ACC112 (cell line): ENCODE measurements at regions not wholly inside any gene's neighbourhood (a gene's known extent, or its start where the extent isn't known, plus 50 kb on each side); places are given as distances from the start of the nearest gene placed in this dataset.
A peak's percentile ranks its signal among the peaks of the same experiment; 100 is the strongest.
"Not testable (repeated sequence)": the region's sequence is repeated elsewhere in the genome, so short reads cannot be mapped to it uniquely, and the experiment has no call there.

Source experiments
- H2AFZ ChIP-seq: fragments of 200-600 bp; sonication (generic); one replicate; pipeline ENCODE4 v1.6.0; 2017; ENCODE audit warnings: antibody characterized with exemption, low read length; ENCODE audit not compliant: unreplicated experiment
- H3K27ac ChIP-seq: fragments of 200-600 bp; sonication (generic); 2 replicates; pipeline ENCODE4 v1.5.1; 2014; ENCODE audit warnings: low read depth, mild to moderate bottlenecking, antibody characterized with exemption, low read length, moderate library complexity
- H3K27me3 ChIP-seq: fragments of 200-600 bp; sonication (generic); 2 replicates; pipeline ENCODE4 v1.6.1; 2014; ENCODE audit warnings: mild to moderate bottlenecking, antibody characterized with exemption, low read length, moderate library complexity, mixed read lengths; ENCODE audit not compliant: insufficient read depth
- H3K36me3 ChIP-seq: fragments of 200-600 bp; sonication (generic); 2 replicates; pipeline ENCODE4 v1.6.1; 2016; ENCODE audit warnings: mild to moderate bottlenecking, antibody characterized with exemption, low read length, moderate library complexity, mixed read lengths; ENCODE audit not compliant: insufficient read depth
- H3K4me1 ChIP-seq: fragments of 200-600 bp; sonication (generic); one replicate; pipeline ENCODE4 v1.6.1; 2016; ENCODE audit warnings: low read length, mixed read lengths; ENCODE audit not compliant: insufficient read depth, unreplicated experiment, control insufficient read depth
- H3K4me3 ChIP-seq: fragments of 200-600 bp; sonication (generic); 2 replicates; pipeline ENCODE4 v1.5.1; 2014; ENCODE audit warnings: mild to moderate bottlenecking, low read depth, low read length
- H3K79me2 ChIP-seq: fragments of 200-600 bp; sonication (generic); one replicate; pipeline ENCODE4 v1.6.0; 2016; ENCODE audit warnings: low read length; ENCODE audit not compliant: control insufficient read depth, unreplicated experiment, insufficient read depth

- H3K27ac ChIP-seq, result no peak overlapping the region
- no peaks in the 10 kb centered on the region for H3K27me3 ChIP-seq
- H3K4me3 ChIP-seq, result no peak overlapping the region
- H3K36me3 ChIP-seq, result no peaks in the 10 kb centered on the region
- no peaks in the 10 kb centered on the region for H3K4me1 ChIP-seq
- no peaks in the 10 kb centered on the region for H3K79me2 ChIP-seq
- no peak overlapping the region for H2AFZ ChIP-seq
Observed at GRCh38 chr13:37510441-37510840, 88.1 kb downstream of the POSTN start.

GRCh38 chr13:37505531-37505930 is 93.0 kb downstream of the POSTN start:
- Histone ChIP-seq H3K4me1 (no peaks in the 10 kb centered on the region), H2AFZ (no peak overlapping the region), H3K4me3 (no peak overlapping the region), H3K79me2 (no peaks in the 10 kb centered on the region), H3K27me3 (no peaks in the 10 kb centered on the region), H3K27ac (no peak overlapping the region), H3K36me3 (no peaks in the 10 kb centered on the region)

DNA sequence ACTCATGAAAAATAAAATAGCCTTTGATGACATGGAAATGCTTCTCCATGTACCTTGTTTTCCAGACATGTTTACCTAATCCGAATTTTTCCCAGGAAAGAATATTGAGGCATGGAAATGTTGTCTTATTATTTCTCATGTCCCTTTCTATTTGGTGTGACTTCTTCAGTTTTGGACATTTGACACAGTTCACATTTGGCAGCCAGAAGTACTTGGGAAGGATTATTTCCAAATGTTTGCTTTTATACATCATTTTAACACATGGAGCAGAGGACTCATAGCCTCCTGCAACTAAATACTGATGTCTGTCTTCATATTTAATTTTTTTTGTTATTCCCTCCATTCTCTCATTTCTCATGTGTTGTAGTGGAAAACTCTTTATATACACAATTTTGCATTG is 94.3 kb downstream of the POSTN start:
- H2AFZ ChIP-seq, result no peak overlapping the region
- no peaks in the 10 kb centered on the region for H3K27me3 ChIP-seq
- H3K79me2 ChIP-seq, result no peaks in the 10 kb centered on the region
- no peak overlapping the region for H3K27ac ChIP-seq
- H3K36me3 ChIP-seq, result no peaks in the 10 kb centered on the region
- no peak overlapping the region for H3K4me3 ChIP-seq
- no peaks in the 10 kb centered on the region for H3K4me1 ChIP-seq

DNA sequence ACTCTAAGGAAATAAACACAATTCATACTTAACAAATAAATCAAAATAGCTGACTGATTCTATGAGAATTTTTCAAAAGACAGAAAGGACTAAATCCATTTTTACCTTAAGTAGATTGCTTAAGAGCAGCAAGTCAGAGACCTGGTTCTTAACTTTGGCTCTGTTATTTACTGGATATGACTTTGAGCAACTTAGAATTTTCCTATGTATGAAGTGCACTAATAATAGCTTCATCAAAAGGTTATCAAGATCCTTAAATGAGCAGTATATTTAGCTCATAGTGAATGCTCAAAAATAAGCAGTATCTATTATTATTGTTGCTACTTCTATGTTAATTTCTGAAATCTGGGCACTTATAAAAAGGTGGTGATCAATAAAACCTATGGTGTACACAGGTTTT is 95.3 kb downstream of the POSTN start:
- H3K4me1 ChIP-seq, result no peaks in the 10 kb centered on the region
- no peaks in the 10 kb centered on the region for H3K27me3 ChIP-seq
- H3K27ac ChIP-seq, result no peak overlapping the region
- H3K36me3 ChIP-seq, result no peaks in the 10 kb centered on the region
- H3K79me2 ChIP-seq, result no peaks in the 10 kb centered on the region
- H2AFZ ChIP-seq, result no peak overlapping the region
- no peak overlapping the region for H3K4me3 ChIP-seq

DNA sequence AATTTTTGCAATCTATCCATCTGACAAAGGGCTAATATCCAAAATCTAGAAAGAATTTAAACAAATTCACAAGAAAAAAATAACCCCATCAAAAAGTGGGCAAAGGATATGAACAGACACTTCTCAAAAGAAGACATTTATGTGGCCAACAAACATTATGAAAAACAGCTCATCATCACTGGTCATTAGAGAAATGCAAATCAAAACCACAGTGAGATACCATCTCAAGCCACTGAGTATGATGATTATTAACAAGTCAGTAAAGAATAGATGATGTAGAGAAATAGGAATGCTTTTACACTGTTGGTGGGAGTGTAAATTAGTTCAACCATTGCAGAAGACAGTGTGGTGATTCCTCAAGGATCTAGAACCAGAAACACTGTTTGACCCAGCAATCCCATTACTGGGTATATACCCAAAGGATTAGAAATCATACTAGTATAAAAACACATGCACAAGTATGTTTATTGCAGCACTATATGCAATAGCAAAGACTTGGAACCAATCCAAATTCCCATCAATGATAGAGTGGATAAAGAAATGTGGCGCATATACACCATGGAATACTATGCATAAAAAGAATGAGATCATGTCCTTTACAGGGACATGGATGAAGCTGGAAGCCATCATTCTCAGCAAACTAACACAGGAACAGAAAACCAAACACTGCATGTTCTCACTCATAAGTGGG is 96.1 kb downstream of the POSTN start:
- H3K36me3 ChIP-seq, H3K4me1 ChIP-seq, H3K27ac ChIP-seq, H3K4me3 ChIP-seq, H3K79me2 ChIP-seq, H2AFZ ChIP-seq, H3K27me3 ChIP-seq: not testable (repeated sequence)

DNA sequence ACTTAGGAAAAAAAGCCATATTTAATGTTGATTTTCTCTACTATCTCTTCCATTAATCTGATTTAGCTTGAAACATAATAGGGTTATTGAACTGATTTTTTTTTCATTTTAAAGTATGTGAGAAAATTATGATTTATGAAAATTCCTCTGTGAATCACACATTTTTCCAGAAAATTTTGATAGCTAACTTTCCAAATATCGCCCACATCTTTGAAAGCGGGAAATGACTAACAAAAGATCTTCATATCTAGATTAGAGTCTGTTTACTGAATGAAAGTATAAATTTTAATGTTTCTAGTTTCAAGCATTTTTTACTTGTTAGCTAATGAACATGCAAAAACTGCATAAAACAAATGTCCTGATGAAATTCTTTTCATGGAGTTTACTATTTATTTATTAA is 97.4 kb downstream of the POSTN start:
- Histone ChIP-seq H3K27ac (no peak overlapping the region; the same call in 1 of the 2 replicates), H3K27me3 (no peaks in the 10 kb centered on the region), H3K4me3 (no peak overlapping the region), H3K36me3 (no peaks in the 10 kb centered on the region), H2AFZ (no peak overlapping the region), H3K4me1 (no peaks in the 10 kb centered on the region), H3K79me2 (no peaks in the 10 kb centered on the region)

- H3K27me3 ChIP-seq, result no peaks in the 10 kb centered on the region
- no peaks in the 10 kb centered on the region for H3K36me3 ChIP-seq
- H3K4me1 ChIP-seq, result peaks cover 22% of the 10 kb centered on the region
- H3K79me2 ChIP-seq, result no peaks in the 10 kb centered on the region
- no peak overlapping the region for H3K4me3 ChIP-seq
- no peak overlapping the region for H2AFZ ChIP-seq
- H3K27ac ChIP-seq, result peak overlapping the region; percentile 8; the same call in 1 of the 2 replicates
Observed at GRCh38 chr13:37495046-37495445, 103.5 kb downstream of the POSTN start.

DNA sequence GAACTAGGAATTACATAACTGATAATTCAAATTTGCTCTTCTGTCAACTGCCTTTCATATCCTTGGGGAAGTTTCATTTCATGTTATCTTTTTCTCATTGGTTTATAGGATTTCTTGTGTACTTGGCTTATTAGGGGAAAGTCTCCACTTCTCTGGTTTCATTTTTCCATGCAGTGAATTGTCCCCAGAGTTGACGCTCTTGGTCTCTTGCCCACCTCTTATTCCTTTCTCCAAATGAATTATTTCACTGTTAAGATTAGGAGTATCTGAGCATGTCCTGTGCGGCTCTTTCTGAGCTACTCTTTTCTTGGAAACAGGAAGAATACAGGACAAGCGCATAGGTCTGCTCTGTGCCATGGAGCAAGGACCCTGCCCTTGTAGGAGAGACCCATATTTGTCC is 104.8 kb downstream of the POSTN start:
- Histone ChIP-seq H3K4me1 (peaks cover 22% of the 10 kb centered on the region), H3K4me3 (no peak overlapping the region), H2AFZ (no peak overlapping the region), H3K27ac (peak overlapping the region; percentile 31; the same call in 1 of the 2 replicates), H3K79me2 (no peaks in the 10 kb centered on the region), H3K27me3 (no peaks in the 10 kb centered on the region), H3K36me3 (no peaks in the 10 kb centered on the region)

DNA sequence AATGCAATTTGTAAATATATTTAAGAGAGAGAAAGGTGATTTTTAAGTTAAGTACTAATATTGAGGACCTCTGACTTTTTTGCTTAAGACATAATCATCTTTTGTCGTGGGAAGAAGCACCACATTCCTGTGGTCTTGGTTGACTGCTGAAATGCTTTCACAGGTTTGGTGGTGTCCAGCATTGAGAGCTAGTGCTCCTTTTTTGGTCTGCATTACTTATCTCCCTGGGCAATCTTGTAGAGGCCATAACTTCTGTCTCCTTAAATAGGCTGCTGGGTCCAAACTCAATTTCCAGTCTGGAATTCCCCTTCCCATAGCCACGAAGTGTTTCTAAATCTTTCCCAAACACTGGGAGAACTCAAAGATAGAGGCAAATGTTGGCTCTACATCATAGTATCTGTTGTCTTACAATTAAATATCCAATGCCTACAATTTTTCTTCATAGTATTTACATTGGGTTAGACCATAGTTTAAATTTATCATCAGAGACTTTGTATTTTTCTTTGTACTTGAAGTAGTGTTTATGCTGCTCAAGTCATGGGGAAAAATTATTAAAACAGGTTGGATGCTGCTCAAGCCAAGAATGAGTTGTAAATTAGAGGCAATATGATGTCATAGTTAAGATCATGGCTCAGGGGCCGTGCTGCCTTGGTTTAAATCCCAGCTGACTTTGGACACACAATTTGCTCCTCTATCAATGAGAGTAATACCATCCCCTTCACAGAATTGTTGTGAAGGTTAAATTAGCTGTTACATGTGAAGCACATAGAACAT is 105.6 kb downstream of the POSTN start:
- Histone ChIP-seq H3K4me1 (peaks cover 22% of the 10 kb centered on the region), H3K27me3 (no peaks in the 10 kb centered on the region), H3K36me3 (no peaks in the 10 kb centered on the region), H3K79me2 (no peaks in the 10 kb centered on the region), H2AFZ (no peak overlapping the region), H3K4me3 (no peak overlapping the region), H3K27ac (peak overlapping the region; percentile 31)

DNA sequence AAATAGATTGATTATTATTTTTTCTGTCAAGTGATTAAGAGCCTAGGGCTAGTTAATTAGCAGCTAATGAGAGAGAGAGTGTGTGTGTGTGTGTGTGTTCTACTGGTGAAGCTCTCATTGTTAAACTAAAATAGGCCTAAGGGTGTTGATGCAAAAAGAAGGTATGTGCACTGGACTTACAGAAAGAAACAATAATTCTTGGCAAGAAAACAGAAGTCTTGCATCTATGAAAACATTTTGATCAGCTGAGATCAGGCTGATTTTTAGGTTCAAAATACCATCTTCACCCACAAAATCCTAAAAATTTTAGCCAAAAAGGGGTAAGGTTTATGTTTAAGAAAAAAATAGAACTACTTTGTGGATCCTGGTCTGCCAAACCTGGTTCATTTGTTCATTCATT is 106.5 kb downstream of the POSTN start:
- Histone ChIP-seq H2AFZ (no peak overlapping the region), H3K27ac (0 out of 2 replicates have a peak overlapping the region, but pooled peaks have one; percentile 9), H3K4me3 (no peak overlapping the region), H3K4me1 (peaks cover 23% of the 10 kb centered on the region), H3K79me2 (no peaks in the 10 kb centered on the region), H3K27me3 (no peaks in the 10 kb centered on the region), H3K36me3 (no peaks in the 10 kb centered on the region)

GRCh38 chr13:37491661-37492060 is 106.9 kb downstream of the POSTN start:
- H3K4me1 ChIP-seq, result peaks cover 27% of the 10 kb centered on the region
- H2AFZ ChIP-seq, result no peak overlapping the region
- no peaks in the 10 kb centered on the region for H3K79me2 ChIP-seq
- H3K27me3 ChIP-seq, result no peaks in the 10 kb centered on the region
- H3K4me3 ChIP-seq, result no peak overlapping the region
- 0 out of 2 replicates have a peak overlapping the region, but pooled peaks have one; percentile 9 for H3K27ac ChIP-seq
- no peaks in the 10 kb centered on the region for H3K36me3 ChIP-seq
